NCI-H1092 treated with DMSO at 0.1 percent for 48 hours (cell line): ENCODE measurements at regions not wholly inside any gene's neighbourhood (a gene's known extent, or its start where the extent isn't known, plus 50 kb on each side); places are given as distances from the start of the nearest gene placed in this dataset.

Experiments used
- DNase-seq: peaks from one replicate; lab custom pipeline; 2025; lab: John Stamatoyannopoulos, UW

DNA sequence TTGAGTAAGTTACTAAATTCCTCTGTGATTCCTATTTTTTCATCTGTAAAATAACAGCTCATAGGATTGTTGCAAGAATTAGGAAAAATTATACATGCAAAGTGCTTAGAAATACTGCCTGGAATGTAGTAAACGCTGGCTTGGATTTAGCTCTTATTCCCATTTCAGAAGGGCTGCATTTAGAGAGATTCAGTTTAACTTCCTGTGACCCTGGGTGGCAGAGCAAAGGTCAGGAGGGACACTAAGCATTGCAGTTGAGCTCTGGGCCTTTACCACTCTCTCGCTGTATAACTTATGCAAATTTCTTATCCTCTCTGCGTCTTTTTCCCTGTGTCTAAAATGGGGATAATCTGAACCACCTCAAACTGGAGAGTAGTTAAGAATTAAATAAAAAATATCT, 241.0 kb upstream of the POU3F1 start:
- DNase-seq: no peak

DNA sequence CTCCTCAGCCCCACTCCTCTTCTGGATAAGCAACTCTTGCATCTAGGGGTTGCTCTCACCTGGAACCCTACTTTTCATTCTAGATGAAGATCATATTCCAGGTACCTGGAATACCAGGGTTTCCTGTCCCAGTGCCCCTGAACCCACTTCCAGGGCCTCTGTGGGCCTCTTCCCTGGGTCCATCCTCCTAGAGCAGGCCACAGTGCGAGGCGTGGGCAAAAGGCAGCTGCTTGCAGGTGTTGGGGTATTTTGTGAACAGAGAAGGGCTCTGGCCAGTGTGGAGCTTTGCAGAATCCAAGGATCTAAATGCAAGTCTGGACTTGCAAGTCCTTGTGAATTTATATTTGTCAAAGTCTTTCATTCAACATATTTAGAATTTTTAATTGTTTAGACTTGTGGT, 240.4 kb upstream of the POU3F1 start:
- DNase-seq: no peak

DNA sequence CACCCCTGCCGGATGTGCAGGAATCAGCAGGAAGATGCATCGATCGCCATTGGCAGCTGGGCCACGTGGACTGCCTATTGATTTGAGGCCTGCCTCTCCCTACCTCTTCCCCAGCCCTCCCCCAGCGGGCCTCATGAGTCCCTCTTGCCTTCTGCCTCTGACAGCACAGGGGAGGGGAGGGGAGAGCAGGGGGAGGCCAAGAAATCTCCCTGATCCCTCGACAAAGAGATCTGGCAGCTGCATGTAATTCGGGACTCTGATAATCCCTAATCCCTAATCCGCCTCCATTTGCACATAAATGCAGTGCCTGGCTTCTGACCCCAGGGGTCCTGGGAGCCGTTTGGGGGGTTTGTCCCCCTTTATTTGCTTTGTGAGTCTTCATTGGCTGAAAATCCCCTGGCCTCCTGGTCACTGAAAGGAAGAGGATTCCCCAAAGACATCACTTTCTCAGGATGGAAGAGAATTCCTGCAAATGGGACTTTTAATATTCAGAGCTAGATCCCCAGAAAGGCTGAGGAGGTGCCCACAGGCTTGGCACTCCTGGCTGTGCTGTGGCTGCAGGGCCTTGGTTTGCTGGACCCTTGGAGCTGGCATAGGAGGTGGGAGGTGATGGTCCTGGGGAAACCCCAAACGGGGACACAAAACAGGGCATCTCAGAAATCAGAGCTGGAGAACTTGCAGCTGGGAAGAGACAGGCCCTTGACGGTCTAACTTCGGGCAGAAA, 239.4 kb upstream of the POU3F1 start:
- no peak for DNase-seq

DNA sequence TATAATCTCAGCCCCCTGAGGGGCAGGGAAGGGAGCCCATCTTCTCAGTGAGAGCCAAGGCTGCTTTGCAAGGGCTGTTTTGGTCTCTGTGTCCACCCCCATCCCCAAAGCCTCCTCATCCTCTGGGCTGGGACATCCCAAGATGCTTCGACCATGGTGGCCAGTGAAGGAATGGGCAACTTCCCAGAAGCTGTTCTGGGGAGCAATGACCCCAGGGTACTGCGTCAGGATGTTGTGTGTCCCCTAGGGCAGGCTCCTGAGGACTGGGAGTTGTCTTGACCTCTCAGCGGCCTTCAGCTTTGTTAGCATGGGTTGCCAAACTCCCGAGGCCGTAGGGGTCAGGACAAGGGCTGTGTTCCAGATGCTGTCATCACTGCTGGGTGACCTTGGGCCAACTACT, 238.4 kb upstream of the POU3F1 start:
- no peak for DNase-seq

DNA sequence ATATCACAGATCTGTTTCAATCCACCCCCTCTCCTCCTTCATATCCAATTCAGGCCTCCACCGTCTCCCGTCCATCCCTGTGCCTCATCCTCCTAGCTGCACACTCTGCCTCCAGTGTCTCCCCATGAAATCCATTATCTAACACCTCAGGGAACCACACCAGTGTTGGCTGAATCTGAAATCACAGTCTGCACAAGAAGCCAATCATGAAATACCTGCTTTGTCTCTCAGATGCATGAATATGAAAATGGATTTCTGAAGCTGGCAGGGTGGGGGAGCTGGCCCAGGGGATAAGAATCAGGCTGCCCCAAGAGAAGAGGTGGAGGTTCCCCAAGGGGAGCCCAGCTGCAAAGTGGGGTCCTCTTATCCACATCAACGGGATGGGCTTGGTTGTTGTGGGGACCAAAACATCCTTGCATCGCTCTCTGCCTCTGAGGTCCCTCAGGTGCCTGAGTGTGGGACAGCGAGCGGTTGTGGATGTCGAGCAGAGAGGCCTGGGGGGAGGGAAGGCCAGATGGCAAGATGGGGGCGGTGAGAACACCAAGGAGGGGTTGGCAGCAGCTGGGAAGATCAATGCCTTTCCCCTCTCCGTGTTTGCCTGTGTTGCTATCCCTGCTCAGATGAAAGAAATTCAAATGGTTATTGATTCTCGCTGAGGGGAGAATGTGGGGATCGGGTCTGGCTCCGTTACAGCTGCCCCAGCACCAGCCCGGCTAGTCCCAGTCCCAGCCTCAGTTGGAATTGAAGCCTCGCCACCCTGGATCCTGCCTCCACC, 237.3 kb upstream of the POU3F1 start:
- DNase-seq: no peak

DNA sequence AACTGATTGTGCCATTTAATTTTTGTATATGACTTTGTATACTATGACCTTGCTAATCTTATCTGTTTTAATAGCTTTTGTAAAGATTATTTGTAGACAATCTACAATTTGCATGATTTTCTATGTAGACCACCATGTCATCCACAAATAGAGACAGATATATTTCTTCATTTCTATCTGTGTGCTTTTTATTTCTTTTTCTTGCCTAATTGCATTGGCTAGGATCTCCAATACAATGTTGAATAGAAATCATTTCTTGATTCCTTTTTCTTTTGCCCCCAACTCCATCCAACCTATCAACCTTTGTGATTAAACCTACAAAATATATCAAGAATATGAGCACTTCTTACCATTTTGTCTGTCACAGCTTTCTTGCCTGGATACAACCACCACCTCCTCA, 232.6 kb upstream of the POU3F1 start:
- no peak for DNase-seq

DNA sequence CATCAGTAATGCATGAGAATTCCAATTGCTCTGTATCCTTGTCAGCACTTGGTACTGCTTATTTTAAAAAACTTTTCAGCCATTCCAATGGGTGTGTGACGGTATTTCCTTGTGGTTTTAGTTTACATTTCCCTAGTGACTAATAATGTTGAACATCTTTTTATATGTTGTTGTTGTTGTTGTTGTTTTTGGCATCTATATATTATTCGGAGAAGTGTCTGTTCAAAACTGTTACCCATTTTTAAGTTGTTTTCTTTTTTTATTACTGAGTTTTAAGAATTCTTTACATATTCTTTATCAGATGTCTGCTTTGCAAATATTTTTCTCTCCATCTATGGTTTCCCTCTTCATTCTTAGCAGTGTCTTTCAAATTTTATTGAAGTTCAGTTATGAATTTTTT, 231.1 kb upstream of the POU3F1 start:
- no peak for DNase-seq

DNA sequence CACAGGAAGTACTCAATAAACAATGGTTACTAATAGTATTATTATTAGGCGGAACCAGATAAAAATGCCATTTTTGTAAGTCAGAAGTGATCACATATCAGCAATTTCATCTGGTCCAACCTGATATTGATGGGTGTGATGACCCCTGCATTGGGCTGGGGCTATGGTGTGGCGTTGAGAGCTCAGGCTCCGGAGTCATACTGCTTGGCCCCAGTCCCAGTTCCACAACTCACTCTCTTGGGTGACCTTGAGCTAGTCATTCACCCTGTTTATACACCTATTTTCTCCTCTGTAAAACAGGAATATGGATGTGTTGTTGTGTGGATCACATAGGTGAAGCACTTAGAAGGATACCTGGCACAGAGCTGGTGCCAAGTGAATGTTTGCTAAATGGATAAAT, 229.4 kb upstream of the POU3F1 start:
- no peak for DNase-seq

DNA sequence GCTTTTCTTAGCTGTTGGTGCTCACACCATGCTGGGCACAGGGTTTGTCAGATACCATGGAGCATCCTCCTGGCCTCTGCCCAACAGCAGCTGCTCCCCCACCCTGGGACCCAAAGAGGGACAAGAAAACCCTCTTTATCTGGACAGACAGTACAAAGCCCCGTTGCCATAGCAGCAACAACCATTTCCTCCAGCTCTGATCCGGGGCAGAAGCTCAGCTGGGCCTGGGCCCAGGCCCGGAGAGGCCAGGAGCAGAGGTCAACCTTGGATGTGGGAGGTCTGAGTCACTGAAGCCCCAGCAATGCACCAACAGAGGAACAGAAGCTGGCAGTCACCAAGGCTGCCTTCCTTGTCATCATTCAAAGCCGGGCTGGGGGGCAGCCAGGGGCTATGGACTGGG, 228.4 kb upstream of the POU3F1 start:
- no peak for DNase-seq

DNA sequence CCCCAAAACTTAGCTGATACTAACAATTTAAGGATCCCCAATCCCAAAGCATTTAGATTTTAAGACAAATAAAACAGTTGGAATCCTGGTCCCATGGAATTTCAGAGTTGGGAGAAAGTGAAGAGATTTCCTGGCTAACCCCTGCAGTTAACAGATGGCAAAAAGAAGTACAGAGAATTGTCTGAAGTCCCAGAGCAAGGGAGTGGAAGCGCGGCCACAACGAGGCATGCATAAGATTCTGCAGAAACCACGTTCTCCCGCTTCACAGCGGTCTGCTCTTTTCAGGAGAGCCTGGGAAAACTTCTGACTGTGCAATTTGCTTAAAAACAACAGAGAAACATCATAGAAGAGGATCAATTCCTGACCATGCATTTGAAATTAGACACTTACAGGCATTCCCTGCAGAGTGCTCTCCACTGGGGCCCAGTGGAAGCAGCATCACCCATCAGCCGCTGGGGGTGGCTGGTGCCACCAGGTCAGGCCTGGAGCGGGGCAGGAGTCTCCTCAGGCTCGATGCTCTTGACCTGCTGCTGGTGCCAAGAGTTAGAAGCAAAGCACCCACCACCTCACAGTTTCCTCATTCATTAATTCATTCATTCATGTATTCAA, 226.7 kb upstream of the POU3F1 start:
- DNase-seq: no peak

DNA sequence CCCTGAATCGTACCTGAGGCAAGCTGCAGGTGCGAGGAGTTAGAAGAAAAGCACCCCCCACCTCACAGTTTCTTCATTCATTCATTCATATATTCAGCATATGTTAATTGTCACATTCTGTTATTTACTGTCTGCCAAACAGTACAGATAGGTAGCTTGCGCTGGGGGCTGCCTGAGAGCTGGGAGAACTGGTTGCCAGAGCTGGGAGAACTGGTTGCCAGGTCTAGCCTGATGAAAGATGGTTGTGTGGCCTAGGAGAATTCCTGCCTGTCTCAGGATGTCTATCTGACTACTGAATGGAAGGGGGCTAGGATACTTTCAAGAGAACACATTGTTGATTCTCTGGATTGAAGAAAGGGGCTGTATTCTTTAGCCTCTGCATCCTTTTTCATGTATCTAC, 225.9 kb upstream of the POU3F1 start:
- no peak for DNase-seq

DNA sequence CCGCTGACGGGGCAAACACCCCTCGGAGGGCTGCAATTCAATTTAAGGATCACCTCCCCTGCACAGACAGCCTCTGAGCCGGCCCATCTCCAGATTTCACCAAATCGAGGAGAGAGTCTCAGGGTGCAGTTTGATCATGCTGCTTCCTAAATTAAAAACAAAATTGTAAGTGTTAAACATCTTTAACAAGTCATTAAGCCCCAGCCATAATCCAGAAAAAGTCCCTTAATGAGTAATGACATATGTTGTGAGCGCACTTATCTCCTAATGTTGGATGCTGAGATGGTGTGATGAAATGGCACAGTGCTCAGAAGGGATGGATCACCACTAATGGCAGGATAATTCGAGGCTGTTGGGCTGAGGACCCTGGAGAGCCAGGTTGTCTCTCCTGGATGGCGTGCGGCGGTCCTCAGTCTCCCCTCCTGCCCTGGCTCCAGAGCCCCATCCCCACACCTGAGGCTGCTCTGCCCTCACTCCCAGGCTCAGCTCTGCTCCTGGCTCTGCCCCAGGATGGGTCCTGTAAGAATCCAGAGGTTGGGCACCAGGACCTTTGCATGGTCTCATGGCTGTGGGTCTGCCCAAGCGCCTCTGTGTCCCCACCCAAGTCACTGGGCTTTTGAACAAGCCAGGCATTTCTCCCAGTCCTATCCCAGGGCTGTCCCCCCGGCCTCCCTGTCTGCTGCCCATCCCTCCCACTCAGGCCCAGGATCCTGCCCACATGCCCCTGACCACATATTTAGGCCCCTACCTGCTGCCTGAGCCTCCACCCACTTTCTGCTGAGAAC, 224.4 kb upstream of the POU3F1 start:
- no peak for DNase-seq

DNA sequence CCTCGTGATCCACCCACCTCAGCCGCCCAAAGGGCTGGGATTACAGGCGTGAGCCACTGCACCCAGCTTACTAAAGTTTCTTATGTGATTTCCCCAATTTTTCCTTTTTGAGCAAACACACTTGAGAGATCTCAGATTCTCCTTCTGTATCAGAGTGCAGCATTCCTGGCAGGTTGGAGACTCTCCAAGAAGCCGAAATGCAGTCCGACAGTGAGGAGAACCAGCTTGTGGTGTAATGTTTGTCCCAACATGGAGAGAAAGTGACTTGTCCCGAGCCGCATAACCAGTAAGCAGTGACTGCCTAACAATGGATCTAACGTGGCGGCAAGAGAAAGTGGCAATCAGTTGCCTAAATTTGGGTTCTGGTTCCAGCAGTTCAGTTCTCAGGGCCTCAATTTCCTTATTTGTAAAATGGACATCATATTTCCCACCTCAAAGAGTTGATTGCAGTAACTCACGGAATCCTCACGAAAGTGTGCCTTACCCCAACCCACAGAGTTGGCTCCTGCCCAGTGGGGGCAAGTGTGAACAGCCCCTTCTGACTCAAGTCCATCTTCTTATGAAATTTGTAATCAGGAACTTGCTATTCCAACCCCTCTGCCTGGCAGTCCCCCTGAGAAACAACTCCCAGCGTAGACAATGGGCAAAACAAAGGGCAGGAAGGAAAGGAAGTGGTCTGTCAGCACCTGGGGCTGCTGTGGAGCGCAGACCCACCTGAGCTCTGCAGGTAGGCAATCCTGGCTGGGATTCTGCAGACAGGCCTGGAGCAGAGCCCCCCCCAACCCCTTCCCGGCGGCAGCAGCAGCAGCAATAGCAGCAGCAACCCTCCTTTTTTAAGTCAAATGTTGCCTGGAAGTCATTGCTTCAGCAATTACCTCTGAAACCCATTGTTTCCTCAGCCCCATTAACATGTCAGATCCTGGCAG, 223.6 kb upstream of the POU3F1 start:
- DNase-seq: no peak

DNA sequence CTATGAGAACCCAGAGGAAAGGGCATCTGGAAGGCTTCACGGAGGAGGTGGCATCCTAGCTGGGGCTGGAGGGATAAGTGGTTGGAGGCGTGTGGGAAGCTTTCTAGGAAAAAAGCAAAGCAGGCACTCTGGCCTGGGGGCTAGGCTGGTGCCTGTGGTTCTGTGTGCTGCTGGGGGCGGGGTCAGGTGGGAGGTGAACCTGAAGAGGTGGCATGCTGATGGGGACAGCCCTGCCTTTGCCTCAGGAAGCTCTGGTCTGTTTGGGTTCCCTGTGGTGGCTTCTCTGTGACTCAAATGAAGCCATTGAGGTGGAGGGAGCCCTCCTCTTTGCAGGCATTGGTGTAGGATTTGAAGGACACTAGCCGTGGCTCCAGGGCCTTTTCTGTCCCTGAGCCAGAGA, 221.6 kb upstream of the POU3F1 start:
- no peak for DNase-seq

DNA sequence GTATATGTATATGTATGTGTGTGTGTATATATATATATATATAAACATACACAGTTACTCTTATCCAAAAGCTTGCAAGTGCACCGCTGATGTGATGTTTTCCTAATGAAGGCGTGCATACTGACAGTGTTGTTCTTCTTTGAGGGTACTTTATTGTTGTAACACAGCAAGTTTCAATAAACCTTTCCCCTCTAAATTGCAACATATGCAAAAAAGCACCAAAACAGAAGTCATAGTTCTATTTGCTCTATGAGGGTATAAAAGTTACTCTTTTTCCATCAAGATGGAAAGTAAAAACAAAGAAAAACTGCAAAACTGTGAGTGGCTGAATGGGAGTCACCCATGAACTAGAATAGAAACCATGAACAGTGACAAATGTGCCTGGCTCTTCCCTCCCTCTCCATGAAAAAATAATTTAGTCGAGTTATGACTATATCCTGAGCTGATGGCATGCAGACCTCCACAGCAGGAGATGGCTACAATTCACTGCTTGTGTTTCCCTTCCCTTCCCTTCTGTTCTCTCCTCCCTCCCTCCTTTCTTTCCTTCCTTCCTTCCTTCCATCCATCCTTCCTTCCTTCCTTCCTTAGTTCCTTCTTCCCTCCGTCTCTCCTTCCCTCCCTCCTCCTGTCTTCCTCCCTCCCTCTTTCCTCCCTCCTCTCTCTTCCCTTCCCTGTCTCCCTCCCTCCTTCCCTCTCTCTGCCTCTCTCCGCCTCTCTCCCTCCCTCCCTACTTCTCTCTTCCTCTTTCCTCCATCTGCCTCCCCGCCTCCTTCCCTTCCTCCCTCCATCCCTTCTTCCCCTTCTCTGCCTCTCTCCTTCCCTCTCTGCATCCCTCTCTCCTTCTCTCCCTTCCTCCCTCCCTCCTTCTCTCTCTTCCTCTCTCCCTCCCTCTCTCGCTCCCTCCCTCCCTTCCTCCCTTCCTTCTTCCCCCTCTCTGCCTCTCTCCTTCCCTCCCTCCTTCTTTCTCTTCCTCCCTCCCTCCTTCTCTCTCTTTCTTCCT, 220.7 kb upstream of the POU3F1 start:
- no peak for DNase-seq

DNA sequence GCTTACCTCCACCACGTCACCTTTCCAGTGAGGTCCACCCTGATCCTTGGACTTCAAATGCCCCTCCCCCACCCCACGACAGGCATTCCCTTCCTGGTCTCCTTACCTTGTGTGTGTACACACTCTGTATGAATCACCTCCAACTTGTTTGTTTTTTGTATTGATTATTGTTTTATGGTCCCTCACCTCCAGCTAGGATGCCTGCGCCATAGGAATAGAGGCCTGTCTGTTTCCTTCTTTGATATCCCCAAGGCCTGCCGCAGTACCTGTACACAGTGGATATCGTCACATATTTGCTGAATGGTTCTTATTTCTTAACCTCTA, 219.6 kb upstream of the POU3F1 start:
- DNase-seq: no peak

DNA sequence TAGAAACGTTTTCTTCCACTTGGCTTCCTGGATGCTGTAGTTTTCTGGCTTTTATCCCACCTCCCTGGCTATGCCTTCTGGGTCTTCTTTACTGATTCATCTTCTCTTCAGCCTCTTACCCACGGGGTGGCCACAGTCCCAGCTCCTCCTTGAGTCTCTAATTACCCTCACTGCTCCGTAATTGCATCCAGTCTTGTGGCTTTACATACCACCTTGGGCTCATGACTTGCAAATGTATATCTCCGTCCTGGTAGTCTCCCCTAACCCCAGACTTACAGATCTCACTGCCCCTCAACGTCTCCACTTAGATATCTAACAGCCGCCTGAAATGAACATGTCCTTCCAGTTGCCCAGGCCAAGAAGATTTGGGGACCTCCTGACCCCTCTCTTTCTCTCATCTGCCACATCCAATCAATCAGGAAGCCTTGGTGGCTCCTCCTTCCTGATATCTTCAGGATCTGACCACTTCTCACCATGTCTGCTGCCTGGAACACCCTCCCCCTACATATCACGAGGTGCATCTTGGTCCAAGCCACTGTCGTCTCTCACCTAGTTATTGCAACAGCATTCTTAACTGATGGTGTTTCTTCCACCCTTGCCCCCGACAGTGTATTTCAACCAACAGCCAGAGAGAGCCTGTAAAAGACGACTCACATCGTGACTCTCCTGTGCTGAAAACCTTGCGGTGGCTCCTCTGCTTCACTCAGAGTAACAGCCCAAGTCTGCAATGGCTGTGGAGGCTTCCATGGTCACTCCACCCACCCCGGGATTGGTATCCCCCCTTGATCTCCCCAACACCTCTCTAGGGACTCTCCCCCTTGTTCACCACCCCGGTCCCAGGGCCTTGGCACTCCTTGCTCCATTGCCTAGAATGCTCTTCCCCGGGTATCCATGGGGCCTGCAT, 219.0 kb upstream of the POU3F1 start:
- no peak for DNase-seq

DNA sequence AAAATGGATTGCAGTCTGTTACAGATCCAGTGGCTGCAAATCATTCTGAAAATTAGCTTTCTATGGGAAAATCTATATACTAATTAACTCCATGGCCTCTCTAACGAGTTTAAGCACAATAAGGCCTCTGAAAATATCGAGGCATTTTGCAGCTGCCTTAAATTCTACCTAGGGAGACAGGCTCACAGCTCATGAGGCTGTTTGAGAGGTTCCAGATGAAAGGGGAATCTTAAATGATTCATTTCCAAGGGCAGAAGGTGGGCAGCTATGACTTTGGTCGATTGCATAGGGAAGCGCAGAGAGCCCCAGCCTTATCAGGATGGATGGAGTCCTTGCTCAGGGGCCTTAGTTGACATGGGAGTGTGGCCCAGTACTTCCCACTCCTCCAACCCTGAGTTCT, 216.8 kb upstream of the POU3F1 start:
- no peak for DNase-seq

DNA sequence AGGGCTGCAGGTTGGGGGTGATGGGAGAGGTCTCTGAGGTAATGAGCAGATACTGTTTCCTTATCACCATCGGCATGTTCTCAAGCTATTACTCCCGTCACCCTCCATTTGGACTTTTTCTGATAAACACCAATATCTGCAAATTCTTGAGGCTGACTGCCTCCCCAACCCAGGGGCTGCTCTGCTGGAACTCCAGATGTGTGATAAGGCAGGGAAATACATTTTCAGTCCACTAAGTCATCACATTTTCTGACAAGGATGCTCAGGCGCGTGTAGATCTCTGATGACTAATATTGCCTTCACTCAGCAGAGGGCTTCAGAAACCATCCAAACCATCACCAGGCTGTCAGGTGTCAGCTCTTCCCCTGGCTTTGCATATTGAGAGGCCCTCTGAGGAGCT, 215.0 kb upstream of the POU3F1 start:
- DNase-seq: no peak
